ENCODE measurements at regions not wholly inside any gene's neighbourhood (a gene's known extent, or its start where the extent isn't known, plus 50 kb on each side); places are given as distances from the start of the nearest gene placed in this dataset.

DNA sequence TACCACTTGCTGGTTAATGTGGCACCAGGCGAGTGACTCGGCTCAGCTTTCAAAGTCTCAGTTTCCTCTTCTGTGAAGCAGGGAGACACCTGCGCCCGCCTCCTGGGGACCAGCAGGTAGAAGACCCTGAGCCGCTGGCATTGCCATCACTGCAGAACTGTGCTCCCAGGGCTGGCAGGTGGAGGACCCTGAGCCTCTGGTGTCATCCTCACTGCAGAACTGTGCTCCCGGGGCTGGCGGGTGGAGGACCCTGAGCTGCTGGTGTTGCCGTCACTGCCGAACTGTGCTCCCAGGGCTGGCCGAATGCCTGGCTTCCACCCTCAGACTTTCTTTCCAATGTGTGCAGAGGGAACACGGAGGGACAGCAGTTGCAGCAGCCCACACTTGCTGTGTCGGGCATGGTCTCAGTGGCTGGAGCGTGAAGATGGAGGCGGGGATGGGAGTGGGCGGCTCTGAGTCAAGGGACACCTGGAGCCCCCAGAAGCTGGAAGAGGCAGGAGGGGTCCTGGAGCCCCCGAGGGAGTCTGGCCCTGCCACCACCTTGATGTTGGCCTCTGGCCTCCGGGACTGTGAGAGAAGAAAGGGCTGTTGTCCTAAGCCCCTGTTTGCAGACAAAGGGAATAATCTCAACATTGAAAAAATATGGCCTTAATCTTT, 75.8 kb upstream of the METTL9 start:
- TF ChIP-seq, protein P1, sequence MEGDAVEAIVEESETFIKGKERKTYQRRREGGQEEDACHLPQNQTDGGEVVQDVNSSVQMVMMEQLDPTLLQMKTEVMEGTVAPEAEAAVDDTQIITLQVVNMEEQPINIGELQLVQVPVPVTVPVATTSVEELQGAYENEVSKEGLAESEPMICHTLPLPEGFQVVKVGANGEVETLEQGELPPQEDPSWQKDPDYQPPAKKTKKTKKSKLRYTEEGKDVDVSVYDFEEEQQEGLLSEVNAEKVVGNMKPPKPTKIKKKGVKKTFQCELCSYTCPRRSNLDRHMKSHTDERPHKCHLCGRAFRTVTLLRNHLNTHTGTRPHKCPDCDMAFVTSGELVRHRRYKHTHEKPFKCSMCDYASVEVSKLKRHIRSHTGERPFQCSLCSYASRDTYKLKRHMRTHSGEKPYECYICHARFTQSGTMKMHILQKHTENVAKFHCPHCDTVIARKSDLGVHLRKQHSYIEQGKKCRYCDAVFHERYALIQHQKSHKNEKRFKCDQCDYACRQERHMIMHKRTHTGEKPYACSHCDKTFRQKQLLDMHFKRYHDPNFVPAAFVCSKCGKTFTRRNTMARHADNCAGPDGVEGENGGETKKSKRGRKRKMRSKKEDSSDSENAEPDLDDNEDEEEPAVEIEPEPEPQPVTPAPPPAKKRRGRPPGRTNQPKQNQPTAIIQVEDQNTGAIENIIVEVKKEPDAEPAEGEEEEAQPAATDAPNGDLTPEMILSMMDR (conservative IDR thresholded peaks at IDR 0.05; ENCODE audit: low read depth in 2 of 2), result no peak
- TF ChIP-seq EZH2 (IDR thresholded peaks at IDR 0.05; ENCODE audit: low read depth, unreplicated experiment) (no peak), REST (IDR thresholded peaks at IDR 0.05; ENCODE audit: unreplicated experiment) (no peak), ZNF114 (CRISPR knock-in tag; IDR thresholded peaks at IDR 0.05) (no peak), POLR2AphosphoS5 (IDR thresholded peaks at IDR 0.05; ENCODE audit: low read depth) (no peak), CREB1 (CRISPR knock-in tag; IDR thresholded peaks at IDR 0.05; ENCODE audit: low read depth) (no peak), EZH2phosphoT487 (IDR thresholded peaks at IDR 0.05; ENCODE audit: unreplicated experiment) (no peak), ZNF331 (CRISPR knock-in tag; IDR thresholded peaks at IDR 0.05; ENCODE audit: low read depth) (no peak), ETS1 (IDR thresholded peaks at IDR 0.05) (no peak), JUNB (IDR thresholded peaks at IDR 0.05; ENCODE audit: unreplicated experiment) (no peak), STAT1 (IDR thresholded peaks at IDR 0.05; ENCODE audit: unreplicated experiment) (no peak), NANOG (IDR thresholded peaks at IDR 0.05; ENCODE audit: borderline replicate concordance) (no peak)
- TF ChIP-seq, protein P2, sequence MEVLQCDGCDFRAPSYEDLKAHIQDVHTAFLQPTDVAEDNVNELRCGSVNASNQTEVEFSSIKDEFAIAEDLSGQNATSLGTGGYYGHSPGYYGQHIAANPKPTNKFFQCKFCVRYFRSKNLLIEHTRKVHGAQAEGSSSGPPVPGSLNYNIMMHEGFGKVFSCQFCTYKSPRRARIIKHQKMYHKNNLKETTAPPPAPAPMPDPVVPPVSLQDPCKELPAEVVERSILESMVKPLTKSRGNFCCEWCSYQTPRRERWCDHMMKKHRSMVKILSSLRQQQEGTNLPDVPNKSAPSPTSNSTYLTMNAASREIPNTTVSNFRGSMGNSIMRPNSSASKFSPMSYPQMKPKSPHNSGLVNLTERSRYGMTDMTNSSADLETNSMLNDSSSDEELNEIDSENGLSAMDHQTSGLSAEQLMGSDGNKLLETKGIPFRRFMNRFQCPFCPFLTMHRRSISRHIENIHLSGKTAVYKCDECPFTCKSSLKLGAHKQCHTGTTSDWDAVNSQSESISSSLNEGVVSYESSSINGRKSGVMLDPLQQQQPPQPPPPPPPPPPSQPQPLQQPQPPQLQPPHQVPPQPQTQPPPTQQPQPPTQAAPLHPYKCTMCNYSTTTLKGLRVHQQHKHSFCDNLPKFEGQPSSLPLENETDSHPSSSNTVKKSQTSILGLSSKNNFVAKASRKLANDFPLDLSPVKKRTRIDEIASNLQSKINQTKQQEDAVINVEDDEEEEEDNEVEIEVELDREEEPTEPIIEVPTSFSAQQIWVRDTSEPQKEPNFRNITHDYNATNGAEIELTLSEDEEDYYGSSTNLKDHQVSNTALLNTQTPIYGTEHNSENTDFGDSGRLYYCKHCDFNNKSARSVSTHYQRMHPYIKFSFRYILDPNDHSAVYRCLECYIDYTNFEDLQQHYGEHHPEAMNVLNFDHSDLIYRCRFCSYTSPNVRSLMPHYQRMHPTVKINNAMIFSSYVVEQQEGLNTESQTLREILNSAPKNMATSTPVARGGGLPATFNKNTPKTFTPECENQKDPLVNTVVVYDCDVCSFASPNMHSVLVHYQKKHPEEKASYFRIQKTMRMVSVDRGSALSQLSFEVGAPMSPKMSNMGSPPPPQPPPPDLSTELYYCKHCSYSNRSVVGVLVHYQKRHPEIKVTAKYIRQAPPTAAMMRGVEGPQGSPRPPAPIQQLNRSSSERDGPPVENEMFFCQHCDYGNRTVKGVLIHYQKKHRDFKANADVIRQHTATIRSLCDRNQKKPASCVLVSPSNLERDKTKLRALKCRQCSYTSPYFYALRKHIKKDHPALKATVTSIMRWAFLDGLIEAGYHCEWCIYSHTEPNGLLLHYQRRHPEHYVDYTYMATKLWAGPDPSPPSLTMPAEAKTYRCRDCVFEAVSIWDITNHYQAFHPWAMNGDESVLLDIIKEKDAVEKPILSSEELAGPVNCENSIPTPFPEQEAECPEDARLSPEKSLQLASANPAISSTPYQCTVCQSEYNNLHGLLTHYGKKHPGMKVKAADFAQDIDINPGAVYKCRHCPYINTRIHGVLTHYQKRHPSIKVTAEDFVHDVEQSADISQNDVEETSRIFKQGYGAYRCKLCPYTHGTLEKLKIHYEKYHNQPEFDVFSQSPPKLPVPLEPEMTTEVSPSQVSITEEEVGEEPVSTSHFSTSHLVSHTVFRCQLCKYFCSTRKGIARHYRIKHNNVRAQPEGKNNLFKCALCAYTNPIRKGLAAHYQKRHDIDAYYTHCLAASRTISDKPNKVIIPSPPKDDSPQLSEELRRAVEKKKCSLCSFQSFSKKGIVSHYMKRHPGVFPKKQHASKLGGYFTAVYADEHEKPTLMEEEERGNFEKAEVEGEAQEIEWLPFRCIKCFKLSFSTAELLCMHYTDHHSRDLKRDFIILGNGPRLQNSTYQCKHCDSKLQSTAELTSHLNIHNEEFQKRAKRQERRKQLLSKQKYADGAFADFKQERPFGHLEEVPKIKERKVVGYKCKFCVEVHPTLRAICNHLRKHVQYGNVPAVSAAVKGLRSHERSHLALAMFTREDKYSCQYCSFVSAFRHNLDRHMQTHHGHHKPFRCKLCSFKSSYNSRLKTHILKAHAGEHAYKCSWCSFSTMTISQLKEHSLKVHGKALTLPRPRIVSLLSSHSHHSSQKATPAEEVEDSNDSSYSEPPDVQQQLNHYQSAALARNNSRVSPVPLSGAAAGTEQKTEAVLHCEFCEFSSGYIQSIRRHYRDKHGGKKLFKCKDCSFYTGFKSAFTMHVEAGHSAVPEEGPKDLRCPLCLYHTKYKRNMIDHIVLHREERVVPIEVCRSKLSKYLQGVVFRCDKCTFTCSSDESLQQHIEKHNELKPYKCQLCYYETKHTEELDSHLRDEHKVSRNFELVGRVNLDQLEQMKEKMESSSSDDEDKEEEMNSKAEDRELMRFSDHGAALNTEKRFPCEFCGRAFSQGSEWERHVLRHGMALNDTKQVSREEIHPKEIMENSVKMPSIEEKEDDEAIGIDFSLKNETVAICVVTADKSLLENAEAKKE (CRISPR knock-in tag; IDR thresholded peaks at IDR 0.05), result no peak
